ENCODE measurements at regions not wholly inside any gene's neighbourhood (a gene's known extent, or its start where the extent isn't known, plus 50 kb on each side); places are given as distances from the start of the nearest gene placed in this dataset.

- no peak for TF ChIP-seq TAF1 (IDR thresholded peaks at IDR 0.05; ENCODE audit: low read depth)
- no peak for TF ChIP-seq CTCF (IDR thresholded peaks at IDR 0.05; ENCODE audit: poor library complexity, severe bottlenecking)
- TF ChIP-seq EP300 (conservative IDR thresholded peaks at IDR 0.05; ENCODE audit: poor library complexity, severe bottlenecking) = no peak
- no peak for TF ChIP-seq POLR2AphosphoS5 (IDR thresholded peaks at IDR 0.05)
- no peak for TF ChIP-seq EZH2 (IDR thresholded peaks at IDR 0.05; ENCODE audit: borderline replicate concordance, insufficient read depth, low read length, poor library complexity, severe bottlenecking)
- no peak for TF ChIP-seq SMC3 (conservative IDR thresholded peaks at IDR 0.05; ENCODE audit: poor library complexity)
- no peak for TF ChIP-seq MXI1 (conservative IDR thresholded peaks at IDR 0.05; ENCODE audit: poor library complexity, severe bottlenecking)
These were observed 710.4 kb downstream of the EPHA7 start for GRCh38 chr6:92708945-92709344.
